Transverse colon (tissue), 4 donors: ENCODE measurements at regions not wholly inside any gene's neighbourhood (a gene's known extent, or its start where the extent isn't known, plus 50 kb on each side); places are given as distances from the start of the nearest gene placed in this dataset.

Experiments
- POLR2AphosphoS5 ChIP-seq, 3 donors: sonication (generic); formaldehyde crosslinking; IDR thresholded peaks; one replicate each; pipeline ENCODE4 v1.6.1; 2016; ENCODE audit warnings: antibody characterized with exemption in 3 of 3
- TF ChIP-seq, protein P1 (sequence below), 5 experiments: fragments of 200-600 bp in 3 of 5; fragments of 450-650 bp in 2 of 5; sonication (generic) in 3 of 5; IDR thresholded peaks; 1 replicate in 2 of 5; 2 replicates in 3 of 5; pipeline ENCODE4 v1.5.1; 2016 to 2017; ENCODE audit warnings: antibody characterized with exemption in 5 of 5, inconsistent platforms in 3 of 5, mild to moderate bottlenecking in 2 of 5, moderate library complexity in 1 of 5

GRCh38 chr4:152161676-152162330 lies 374.1 kb downstream of the FBXW7 start:
- TF ChIP-seq, protein P1, sequence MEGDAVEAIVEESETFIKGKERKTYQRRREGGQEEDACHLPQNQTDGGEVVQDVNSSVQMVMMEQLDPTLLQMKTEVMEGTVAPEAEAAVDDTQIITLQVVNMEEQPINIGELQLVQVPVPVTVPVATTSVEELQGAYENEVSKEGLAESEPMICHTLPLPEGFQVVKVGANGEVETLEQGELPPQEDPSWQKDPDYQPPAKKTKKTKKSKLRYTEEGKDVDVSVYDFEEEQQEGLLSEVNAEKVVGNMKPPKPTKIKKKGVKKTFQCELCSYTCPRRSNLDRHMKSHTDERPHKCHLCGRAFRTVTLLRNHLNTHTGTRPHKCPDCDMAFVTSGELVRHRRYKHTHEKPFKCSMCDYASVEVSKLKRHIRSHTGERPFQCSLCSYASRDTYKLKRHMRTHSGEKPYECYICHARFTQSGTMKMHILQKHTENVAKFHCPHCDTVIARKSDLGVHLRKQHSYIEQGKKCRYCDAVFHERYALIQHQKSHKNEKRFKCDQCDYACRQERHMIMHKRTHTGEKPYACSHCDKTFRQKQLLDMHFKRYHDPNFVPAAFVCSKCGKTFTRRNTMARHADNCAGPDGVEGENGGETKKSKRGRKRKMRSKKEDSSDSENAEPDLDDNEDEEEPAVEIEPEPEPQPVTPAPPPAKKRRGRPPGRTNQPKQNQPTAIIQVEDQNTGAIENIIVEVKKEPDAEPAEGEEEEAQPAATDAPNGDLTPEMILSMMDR (IDR thresholded peaks at IDR 0.05): no peak
- no peak for TF ChIP-seq POLR2AphosphoS5 (IDR thresholded peaks at IDR 0.05)
